ENCODE measurements at regions not wholly inside any gene's neighbourhood (a gene's known extent, or its start where the extent isn't known, plus 50 kb on each side); places are given as distances from the start of the nearest gene placed in this dataset.

- no peak for TF ChIP-seq CTCF (IDR thresholded peaks at IDR 0.05)
- TF ChIP-seq POLR2A (IDR thresholded peaks at IDR 0.05; ENCODE audit: low read depth): no peak
- TF ChIP-seq POLR2AphosphoS5 (IDR thresholded peaks at IDR 0.05): no peak
- TF ChIP-seq EP300 (IDR thresholded peaks at IDR 0.05): no peak
Observed at GRCh38 chr1:232473324-232473723, 156.6 kb downstream of the SIPA1L2 start.

Data from esophagus muscularis mucosa (tissue), 4 donors.